Gastrocnemius medialis (tissue), 4 donors: ENCODE measurements at regions not wholly inside any gene's neighbourhood (a gene's known extent, or its start where the extent isn't known, plus 50 kb on each side); places are given as distances from the start of the nearest gene placed in this dataset.

Experiments used
- POLR2A ChIP-seq, 2 donors: fragments of 450-650 bp; IDR thresholded peaks; one replicate each; pipeline ENCODE4 v1.6.1; 2017; ENCODE audit warnings: antibody characterized with exemption in 2 of 2, mild to moderate bottlenecking in 2 of 2, moderate library complexity in 2 of 2
- TF ChIP-seq, protein P1 (sequence below), 5 experiments: fragments of 450-650 bp in 3 of 5; fragments of 200-600 bp in 2 of 5; sonication (generic) in 2 of 5; IDR thresholded peaks in 4 of 5; conservative IDR thresholded peaks in 1 of 5; 1 replicate in 4 of 5; 2 replicates in 1 of 5; pipeline ENCODE4 v1.5.1; 2016 to 2019; ENCODE audit warnings: antibody characterized with exemption in 5 of 5, mild to moderate bottlenecking in 3 of 5, moderate library complexity in 3 of 5

DNA sequence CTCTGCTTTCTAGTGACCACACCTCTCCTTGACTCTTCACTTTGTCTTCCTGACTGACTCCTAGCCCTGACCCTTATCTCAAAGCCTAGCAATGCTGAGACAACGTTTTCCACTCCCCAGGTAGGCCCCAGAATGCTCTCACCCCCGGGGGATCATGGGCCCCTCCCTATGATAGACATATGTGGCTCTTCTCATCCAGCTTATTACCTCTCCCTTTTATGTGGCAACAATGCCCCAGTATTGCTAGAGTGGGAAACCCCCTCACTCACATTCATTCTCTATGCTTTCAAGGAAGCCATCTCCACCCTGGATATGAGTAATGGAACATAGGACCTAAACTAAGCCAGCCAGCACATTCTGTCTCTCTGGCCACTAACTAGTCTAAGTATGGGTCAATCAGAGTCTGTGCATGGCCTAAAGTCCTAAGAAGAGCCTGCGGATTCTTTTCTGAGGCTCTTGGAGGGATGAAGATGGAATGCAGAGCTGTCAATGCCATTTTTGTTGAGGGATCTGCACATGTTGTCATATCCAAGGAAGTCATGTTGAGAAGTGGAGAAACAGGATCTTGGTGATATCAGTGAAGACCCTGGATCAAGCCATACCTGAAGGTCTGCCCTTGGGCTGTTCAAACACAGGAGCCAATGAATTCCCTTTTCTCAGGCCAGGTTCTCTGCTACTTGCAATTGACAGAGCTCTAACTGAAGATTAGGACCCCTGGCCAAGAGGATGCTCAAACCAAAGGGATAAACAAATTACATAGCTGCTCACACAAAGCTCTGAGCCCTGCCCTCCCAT is 79.8 kb upstream of the GRK3 start:
- TF ChIP-seq, protein P1, sequence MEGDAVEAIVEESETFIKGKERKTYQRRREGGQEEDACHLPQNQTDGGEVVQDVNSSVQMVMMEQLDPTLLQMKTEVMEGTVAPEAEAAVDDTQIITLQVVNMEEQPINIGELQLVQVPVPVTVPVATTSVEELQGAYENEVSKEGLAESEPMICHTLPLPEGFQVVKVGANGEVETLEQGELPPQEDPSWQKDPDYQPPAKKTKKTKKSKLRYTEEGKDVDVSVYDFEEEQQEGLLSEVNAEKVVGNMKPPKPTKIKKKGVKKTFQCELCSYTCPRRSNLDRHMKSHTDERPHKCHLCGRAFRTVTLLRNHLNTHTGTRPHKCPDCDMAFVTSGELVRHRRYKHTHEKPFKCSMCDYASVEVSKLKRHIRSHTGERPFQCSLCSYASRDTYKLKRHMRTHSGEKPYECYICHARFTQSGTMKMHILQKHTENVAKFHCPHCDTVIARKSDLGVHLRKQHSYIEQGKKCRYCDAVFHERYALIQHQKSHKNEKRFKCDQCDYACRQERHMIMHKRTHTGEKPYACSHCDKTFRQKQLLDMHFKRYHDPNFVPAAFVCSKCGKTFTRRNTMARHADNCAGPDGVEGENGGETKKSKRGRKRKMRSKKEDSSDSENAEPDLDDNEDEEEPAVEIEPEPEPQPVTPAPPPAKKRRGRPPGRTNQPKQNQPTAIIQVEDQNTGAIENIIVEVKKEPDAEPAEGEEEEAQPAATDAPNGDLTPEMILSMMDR (IDR thresholded peaks at IDR 0.05 in 4 of 5, conservative IDR thresholded peaks at IDR 0.05 in 1 of 5): no peak
- TF ChIP-seq POLR2A (IDR thresholded peaks at IDR 0.05): no peak
